Osteocyte (in vitro differentiated cells): ENCODE measurements at regions not wholly inside any gene's neighbourhood (a gene's known extent, or its start where the extent isn't known, plus 50 kb on each side); places are given as distances from the start of the nearest gene placed in this dataset.

ENCODE experiments used
- DNase-seq: peaks from one replicate; pipeline ENCODE4 v3.0.0; 2021; ENCODE audit warnings: mixed read lengths; ENCODE audit not compliant: unreplicated experiment; ENCODE audit errors: extremely low spot score
- H3K27ac Mint-ChIP-seq: one replicate; pipeline ENCODE4 v1.8.0; 2021; ENCODE audit warnings: mild to moderate bottlenecking, mixed read lengths; ENCODE audit not compliant: unreplicated experiment
- H3K27me3 Mint-ChIP-seq: one replicate; pipeline ENCODE4 v1.8.0; 2021; ENCODE audit warnings: mixed read lengths; ENCODE audit not compliant: unreplicated experiment
- H3K36me3 Mint-ChIP-seq: one replicate; pipeline ENCODE4 v1.8.0; 2021; ENCODE audit warnings: mixed read lengths; ENCODE audit not compliant: unreplicated experiment
- H3K4me1 Mint-ChIP-seq: one replicate; pipeline ENCODE4 v1.8.0; 2021; ENCODE audit warnings: mixed read lengths; ENCODE audit not compliant: unreplicated experiment
- H3K4me3 Mint-ChIP-seq: one replicate; pipeline ENCODE4 v1.8.0; 2021; ENCODE audit warnings: mild to moderate bottlenecking, moderate library complexity, mixed read lengths; ENCODE audit not compliant: unreplicated experiment
- H3K9me3 Mint-ChIP-seq: one replicate; pipeline ENCODE4 v1.8.0; 2021; ENCODE audit warnings: mixed read lengths; ENCODE audit not compliant: unreplicated experiment
- CTCF ChIP-seq: fragments of 200-600 bp; sonication (generic); IDR thresholded peaks from 2 replicates; pipeline ENCODE4 v1.5.0; 2021; ENCODE audit warnings: antibody characterized with exemption, mild to moderate bottlenecking, moderate library complexity

GRCh38 chr5:118208031-118208453, 780.3 kb downstream of the DTWD2 start:
- no peak for DNase-seq
- Mint-ChIP-seq H3K27me3 (peaks cover 2% of the 10 kb centered on the region), H3K9me3 (peaks cover 12% of the 10 kb centered on the region), H3K4me3 (no peak overlapping the region), H3K36me3 (no peaks in the 10 kb centered on the region), H3K27ac (no peak overlapping the region), H3K4me1 (no peaks in the 10 kb centered on the region)
- TF ChIP-seq CTCF, result no peak

- Mint-ChIP-seq H3K4me3 (no peak overlapping the region), H3K4me1 (peaks cover 4% of the 10 kb centered on the region), H3K27me3 (no peaks in the 10 kb centered on the region), H3K27ac (no peak overlapping the region), H3K9me3 (no peaks in the 10 kb centered on the region), H3K36me3 (no peaks in the 10 kb centered on the region)
- no peak for DNase-seq
- TF ChIP-seq CTCF, result no peak
Observed at GRCh38 chr5:118199801-118200200, 788.5 kb downstream of the DTWD2 start.

GRCh38 chr5:118196229-118196628, 792.1 kb downstream of the DTWD2 start:
- no peaks in the 10 kb centered on the region for H3K36me3 Mint-ChIP-seq
- H3K4me1 Mint-ChIP-seq, result peaks cover 4% of the 10 kb centered on the region
- no peak overlapping the region for H3K27ac Mint-ChIP-seq
- no peaks in the 10 kb centered on the region for H3K27me3 Mint-ChIP-seq
- DNase-seq, result no peak
- H3K9me3 Mint-ChIP-seq, result no peaks in the 10 kb centered on the region
- no peak overlapping the region for H3K4me3 Mint-ChIP-seq
- TF ChIP-seq CTCF, result no peak

- Mint-ChIP-seq H3K4me1 (peaks cover 4% of the 10 kb centered on the region), H3K4me3 (no peak overlapping the region), H3K9me3 (no peaks in the 10 kb centered on the region), H3K27me3 (no peaks in the 10 kb centered on the region), H3K27ac (no peak overlapping the region), H3K36me3 (no peaks in the 10 kb centered on the region)
- TF ChIP-seq CTCF, result no peak
- no peak for DNase-seq
Observed at GRCh38 chr5:118195211-118195610, 793.1 kb downstream of the DTWD2 start.

GRCh38 chr5:118193194-118193905, 795.0 kb downstream of the DTWD2 start:
- Mint-ChIP-seq H3K9me3 (no peaks in the 10 kb centered on the region), H3K36me3 (no peaks in the 10 kb centered on the region), H3K27ac (no peak overlapping the region), H3K4me1 (no peaks in the 10 kb centered on the region), H3K4me3 (no peak overlapping the region), H3K27me3 (no peaks in the 10 kb centered on the region)
- no peak for TF ChIP-seq CTCF
- DNase-seq, result no peak
